C4-2B (cell line): ENCODE measurements at regions not wholly inside any gene's neighbourhood (a gene's known extent, or its start where the extent isn't known, plus 50 kb on each side); places are given as distances from the start of the nearest gene placed in this dataset.

ENCODE experiments used
- H3K27ac ChIP-seq: fragments of 450-650 bp; 2 replicates; pipeline ENCODE4 v1.5.1; 2017
- CTCF ChIP-seq: fragments of 450-650 bp; conservative IDR thresholded peaks from 2 replicates; pipeline ENCODE4 v1.5.1; 2017; ENCODE audit warnings: mild to moderate bottlenecking
- ZFX ChIP-seq: fragments of 450-650 bp; IDR thresholded peaks from 2 replicates; pipeline ENCODE4 v1.6.1; 2017

- no peak for TF ChIP-seq ZFX
- TF ChIP-seq CTCF: no peak
- H3K27ac ChIP-seq: no peak overlapping the region
Observed at GRCh38 chr21:22490049-22490448, 1491.8 kb downstream of the NCAM2 start.

- H3K27ac ChIP-seq: no peak overlapping the region
- TF ChIP-seq ZFX (no peak), CTCF (no peak)
Observed at GRCh38 chr21:22516230-22516629, 1518.0 kb downstream of the NCAM2 start.

GRCh38 chr21:22535630-22536029 lies 1537.4 kb downstream of the NCAM2 start:
- no peak for TF ChIP-seq ZFX
- no peak for TF ChIP-seq CTCF
- H3K27ac ChIP-seq: no peak overlapping the region; the same call in 1 of the 2 replicates

GRCh38 chr21:22536509-22536908 lies 1538.3 kb downstream of the NCAM2 start:
- TF ChIP-seq CTCF (no peak), ZFX (no peak)
- no peak overlapping the region for H3K27ac ChIP-seq

- TF ChIP-seq ZFX (no peak), CTCF (no peak)
- no peak overlapping the region for H3K27ac ChIP-seq
Observed at GRCh38 chr21:22544747-22545146, 1546.5 kb downstream of the NCAM2 start.

GRCh38 chr21:22552390-22552789 lies 1554.2 kb downstream of the NCAM2 start:
- no peak overlapping the region for H3K27ac ChIP-seq
- TF ChIP-seq ZFX: no peak
- no peak for TF ChIP-seq CTCF

GRCh38 chr21:22554690-22555316 lies 1556.6 kb downstream of the NCAM2 start:
- no peak overlapping the region for H3K27ac ChIP-seq
- TF ChIP-seq CTCF: no peak
- no peak for TF ChIP-seq ZFX
